Mesodermal cell (in vitro differentiated cells): ENCODE measurements at regions not wholly inside any gene's neighbourhood (a gene's known extent, or its start where the extent isn't known, plus 50 kb on each side); places are given as distances from the start of the nearest gene placed in this dataset.

Experiments used
- H3K27ac ChIP-seq: 2 replicates; pipeline ENCODE4 v1.7.0; 2013; ENCODE audit warnings: mild to moderate bottlenecking, low read depth, low read length, moderate library complexity; ENCODE audit not compliant: severe bottlenecking
- H3K36me3 ChIP-seq: 2 replicates; pipeline ENCODE4 v1.7.1; 2013; ENCODE audit warnings: mild to moderate bottlenecking, low read length, moderate library complexity; ENCODE audit not compliant: control insufficient read depth, insufficient read depth
- H3K4me1 ChIP-seq: one replicate; pipeline ENCODE4 v1.7.1; 2013; ENCODE audit warnings: mild to moderate bottlenecking, low read length; ENCODE audit not compliant: insufficient read depth, control insufficient read depth, poor library complexity, severe bottlenecking
- H3K4me3 ChIP-seq: 2 replicates; pipeline ENCODE4 v1.7.0; 2013; ENCODE audit warnings: low read length, control low read depth, mild to moderate bottlenecking; ENCODE audit not compliant: insufficient read depth, poor library complexity, severe bottlenecking; ENCODE audit errors: extremely low read depth
- H3K9me3 ChIP-seq: 2 replicates; pipeline ENCODE4 v1.7.1; 2013; ENCODE audit warnings: mild to moderate bottlenecking, low read length, moderate library complexity; ENCODE audit not compliant: control insufficient read depth
- WGBS, 2 experiments: methylation state at CpG; one replicate each; pipeline ENCODE4 v1.1.5; 2013; ENCODE audit warnings: missing lambda C conversion rate in 2 of 2; ENCODE audit not compliant: insufficient coverage in 2 of 2; 5-methylcytosine and 5-hydroxymethylcytosine counted together

DNA sequence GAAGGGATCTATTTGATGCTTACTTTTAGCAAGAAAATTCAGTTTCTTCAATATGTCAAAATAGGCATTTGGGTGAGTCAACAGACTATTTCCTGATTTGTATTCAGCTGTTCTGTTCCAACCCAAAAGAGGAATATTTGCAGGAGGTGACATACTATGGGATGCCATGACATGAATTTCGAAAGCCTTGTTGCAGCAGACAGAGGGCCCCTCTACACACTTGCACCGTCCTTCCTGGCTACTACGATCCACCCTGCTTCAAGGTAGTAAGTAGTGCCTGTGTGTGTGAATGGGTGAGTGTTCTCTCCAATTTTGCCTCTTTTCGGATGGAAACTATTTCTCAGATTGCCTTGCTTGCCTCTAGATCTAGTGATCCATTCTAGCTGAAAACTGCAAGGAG is 413.0 kb upstream of the ADARB2 start:
- 70 to 86% methylated on average over 1 to 2 of the region's 4 CpGs for WGBS, 2 experiments
- Histone ChIP-seq H3K4me1 (no peaks in the 10 kb centered on the region), H3K9me3 (no peaks in the 10 kb centered on the region), H3K36me3 (no peaks in the 10 kb centered on the region), H3K27ac (no peak overlapping the region), H3K4me3 (no peak overlapping the region)

DNA sequence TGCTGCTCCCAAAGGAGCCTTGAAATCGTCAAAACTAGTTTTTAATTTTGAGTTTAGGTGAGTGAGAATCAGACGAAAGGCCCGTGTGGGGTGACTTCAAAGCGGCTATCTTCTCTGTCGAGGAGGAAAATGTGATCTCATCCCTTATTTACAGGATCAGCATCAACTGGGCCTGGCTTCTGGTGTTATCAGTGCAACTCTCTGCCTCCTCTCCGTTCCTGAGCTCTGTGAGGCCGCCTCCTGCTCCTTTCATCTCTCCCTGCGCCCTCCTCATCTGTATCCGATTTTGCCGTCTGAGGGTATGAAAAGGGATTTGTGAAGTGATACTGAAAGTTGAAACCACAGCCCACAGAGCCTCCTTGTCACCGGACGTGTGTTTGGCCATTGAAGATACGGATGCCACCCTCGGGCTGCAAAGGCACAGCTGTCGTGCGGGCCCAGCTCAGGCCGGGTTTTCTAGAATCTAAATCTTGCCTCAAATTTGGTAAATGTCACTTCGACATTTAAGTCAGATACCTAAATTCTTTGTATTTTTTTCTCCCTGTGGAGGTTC is 408.7 kb upstream of the ADARB2 start:
- H3K36me3 ChIP-seq = no peaks in the 10 kb centered on the region
- H3K27ac ChIP-seq = no peak overlapping the region
- 86 to 92% methylated on average over 12 to 14 of the region's 18 CpGs for WGBS, 2 experiments
- H3K4me1 ChIP-seq = no peaks in the 10 kb centered on the region
- H3K9me3 ChIP-seq = no peaks in the 10 kb centered on the region
- H3K4me3 ChIP-seq = no peak overlapping the region

DNA sequence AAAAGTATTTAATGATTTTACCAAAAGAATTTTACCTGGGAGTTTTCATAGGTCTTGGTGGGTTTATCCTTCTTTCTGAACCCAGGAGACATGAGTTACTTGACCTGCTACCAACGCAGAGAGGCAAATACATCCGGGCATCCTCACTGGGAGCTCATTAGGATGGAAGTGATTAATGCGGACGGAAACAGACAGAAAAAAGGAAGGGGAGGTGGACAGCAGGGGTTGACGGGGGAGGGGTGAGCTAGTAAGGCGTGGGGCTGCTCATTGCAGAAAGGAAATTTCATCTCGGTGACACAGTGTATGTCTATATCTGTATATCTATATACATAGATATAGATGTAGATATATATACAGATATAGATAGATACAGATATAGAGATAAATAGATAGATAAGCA is 408.2 kb upstream of the ADARB2 start:
- no peaks in the 10 kb centered on the region for H3K36me3 ChIP-seq
- 48 to 75% methylated on average over 4 to 5 of the region's 7 CpGs for WGBS, 2 experiments

DNA sequence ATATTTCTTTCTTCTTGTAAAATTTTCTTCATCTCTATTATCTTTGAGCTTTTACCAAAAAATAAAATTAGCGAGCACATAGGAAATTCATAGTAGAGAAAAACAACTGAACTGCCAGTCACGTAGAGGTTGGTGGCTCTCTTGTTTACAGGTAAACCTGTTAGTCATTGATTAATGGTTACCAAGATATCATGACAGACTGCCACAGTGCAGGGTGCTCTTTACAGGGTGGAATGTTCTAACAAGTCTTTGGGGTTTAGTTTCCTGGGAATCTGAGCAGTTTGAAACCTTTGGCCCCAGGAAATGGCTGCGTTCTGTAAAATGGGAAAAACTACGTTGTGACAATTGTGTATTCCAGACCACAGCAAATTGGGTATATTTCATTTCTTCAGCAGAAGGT is 407.3 kb upstream of the ADARB2 start:
- no peaks in the 10 kb centered on the region for H3K36me3 ChIP-seq
- H3K27ac ChIP-seq = no peak overlapping the region
- H3K4me3 ChIP-seq = no peak overlapping the region
- H3K4me1 ChIP-seq = no peaks in the 10 kb centered on the region
- 100% methylated on average over 1 to 3 of the region's 4 CpGs for WGBS, 2 experiments
- no peaks in the 10 kb centered on the region for H3K9me3 ChIP-seq

More for the DNA sequence above, 408.2 kb upstream of the ADARB2 start:
- Histone ChIP-seq H3K27ac (no peak overlapping the region), H3K4me3 (no peak overlapping the region), H3K4me1 (no peaks in the 10 kb centered on the region), H3K9me3 (no peaks in the 10 kb centered on the region)

DNA sequence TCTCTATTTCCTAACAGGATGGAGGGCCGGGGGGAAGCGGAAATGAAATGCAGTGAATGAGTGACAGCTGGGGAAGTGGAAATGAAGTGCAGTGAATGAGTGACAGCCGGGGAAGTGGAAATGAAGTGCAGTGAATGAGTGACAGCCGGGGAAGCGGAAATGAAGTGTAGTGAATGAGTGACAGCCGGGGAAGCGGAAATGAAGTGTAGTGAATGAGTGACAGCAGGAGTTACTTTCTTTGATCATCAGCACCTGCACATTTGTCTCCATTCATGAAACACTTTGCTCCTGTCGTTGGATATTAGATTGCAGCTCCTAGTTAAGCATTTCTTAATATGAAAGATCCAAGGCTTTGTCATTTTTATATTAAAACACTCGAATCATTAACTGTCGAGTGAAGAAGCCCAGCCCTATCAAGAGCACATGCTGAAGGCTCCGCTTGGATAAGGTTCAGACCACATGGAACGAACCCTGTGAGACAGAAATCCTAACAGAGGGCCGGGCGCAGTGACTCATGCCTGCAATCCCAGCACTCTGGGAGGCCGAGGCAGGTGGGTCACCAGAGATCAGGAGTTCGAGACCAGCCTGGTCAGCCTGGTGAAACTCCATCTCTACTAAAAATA is 406.0 kb upstream of the ADARB2 start:
- H3K27ac ChIP-seq = no peak overlapping the region
- H3K9me3 ChIP-seq = no peaks in the 10 kb centered on the region
- no peaks in the 10 kb centered on the region for H3K36me3 ChIP-seq
- 96 to 100% methylated on average over 9 of the region's 16 CpGs for WGBS, 2 experiments
- no peak overlapping the region for H3K4me3 ChIP-seq
- no peaks in the 10 kb centered on the region for H3K4me1 ChIP-seq

DNA sequence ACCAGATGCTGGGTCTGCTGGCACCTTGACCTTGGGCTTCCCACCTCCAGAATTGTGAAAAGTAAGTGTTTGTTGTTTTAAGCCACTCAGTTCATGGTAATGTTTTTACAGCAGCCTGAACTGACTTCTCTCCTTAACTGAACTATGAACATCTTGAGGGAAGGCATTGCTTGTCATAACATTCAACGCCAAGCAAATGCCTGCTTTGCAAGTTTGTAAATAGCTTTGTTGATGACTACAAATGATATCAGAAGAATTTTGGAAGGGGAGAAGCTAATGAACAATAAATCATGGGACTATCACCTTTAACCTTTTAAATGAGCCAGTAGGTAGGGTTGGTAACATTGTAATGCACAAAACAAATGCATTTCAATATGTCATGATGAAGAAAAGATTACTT is 402.4 kb upstream of the ADARB2 start:
- Histone ChIP-seq H3K4me3 (no peak overlapping the region), H3K27ac (no peak overlapping the region), H3K4me1 (no peaks in the 10 kb centered on the region), H3K9me3 (no peaks in the 10 kb centered on the region), H3K36me3 (no peaks in the 10 kb centered on the region)
- 100% methylated on average over 1 of the region's 1 CpG; no CpG with 5 or more reads in 1 of the 2 experiments for WGBS, 2 experiments

DNA sequence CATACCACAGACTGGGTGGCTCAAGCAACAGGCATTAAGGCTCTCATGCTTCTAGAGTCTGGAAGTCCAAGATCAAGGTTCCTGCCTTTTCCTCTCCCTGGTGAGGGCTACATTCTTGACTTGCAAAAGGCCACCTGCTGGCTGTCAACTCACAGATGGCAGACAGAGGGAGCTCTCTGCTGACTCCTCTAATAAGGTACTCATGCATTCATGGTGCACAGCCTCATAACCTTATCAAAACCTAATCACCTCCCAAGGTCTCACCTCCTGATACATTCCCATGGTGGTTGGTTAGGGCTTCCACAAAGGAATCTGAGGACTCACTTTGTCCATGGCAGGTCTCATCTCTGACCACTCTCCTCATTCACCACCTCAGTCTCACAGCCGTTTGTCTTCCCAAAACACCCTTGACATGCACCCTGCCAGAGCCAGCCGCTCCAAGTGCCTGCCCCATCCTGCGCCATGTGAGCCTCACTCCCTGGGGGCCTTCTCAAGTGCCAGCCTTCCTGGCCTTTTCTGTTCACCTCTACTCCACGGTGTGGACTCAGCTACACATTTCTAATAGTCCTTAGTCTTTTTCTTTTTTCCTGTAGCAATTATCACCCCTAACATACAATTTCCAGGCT is 400.3 kb upstream of the ADARB2 start:
- H3K4me3 ChIP-seq = no peak overlapping the region
- H3K9me3 ChIP-seq = no peaks in the 10 kb centered on the region
- 90 to 92% methylated on average over 3 to 4 of the region's 4 CpGs for WGBS, 2 experiments

DNA sequence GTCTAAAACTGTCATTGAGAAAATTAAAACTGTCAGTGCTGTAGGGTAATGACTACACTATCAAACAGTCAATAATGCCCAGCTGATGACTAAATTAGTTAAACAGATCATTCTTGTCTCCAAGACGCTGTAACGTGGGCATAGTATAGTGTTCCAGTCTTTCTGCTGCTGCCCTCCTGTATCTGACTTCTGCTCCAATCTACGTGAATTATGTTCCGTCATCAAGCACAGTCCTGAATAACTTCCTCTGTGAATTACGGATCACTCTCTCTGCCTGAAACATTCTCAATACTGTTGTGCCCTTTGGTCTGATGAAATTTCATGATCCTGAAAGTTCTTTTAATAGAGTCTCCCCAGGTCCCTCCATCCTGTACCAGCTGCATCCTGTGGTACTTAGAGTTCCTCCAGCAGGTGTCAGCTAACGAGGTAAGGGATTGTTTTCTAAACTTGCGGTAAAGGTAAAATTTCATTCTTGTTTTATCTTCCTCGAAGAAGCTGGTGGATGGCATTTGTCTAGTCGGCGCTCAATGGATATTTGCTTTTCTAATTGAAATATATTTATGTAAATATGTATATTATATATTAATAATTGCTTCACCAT is 393.5 kb upstream of the ADARB2 start:
- no peaks in the 10 kb centered on the region for H3K4me1 ChIP-seq
- H3K4me3 ChIP-seq = no peak overlapping the region
- 94 to 96% methylated on average over 7 of the region's 10 CpGs for WGBS, 2 experiments
- H3K36me3 ChIP-seq = no peaks in the 10 kb centered on the region
- no peak overlapping the region for H3K27ac ChIP-seq
- H3K9me3 ChIP-seq = no peaks in the 10 kb centered on the region

More for the DNA sequence above, 400.3 kb upstream of the ADARB2 start:
- Histone ChIP-seq H3K36me3 (no peaks in the 10 kb centered on the region), H3K4me1 (no peaks in the 10 kb centered on the region), H3K27ac (no peak overlapping the region)

DNA sequence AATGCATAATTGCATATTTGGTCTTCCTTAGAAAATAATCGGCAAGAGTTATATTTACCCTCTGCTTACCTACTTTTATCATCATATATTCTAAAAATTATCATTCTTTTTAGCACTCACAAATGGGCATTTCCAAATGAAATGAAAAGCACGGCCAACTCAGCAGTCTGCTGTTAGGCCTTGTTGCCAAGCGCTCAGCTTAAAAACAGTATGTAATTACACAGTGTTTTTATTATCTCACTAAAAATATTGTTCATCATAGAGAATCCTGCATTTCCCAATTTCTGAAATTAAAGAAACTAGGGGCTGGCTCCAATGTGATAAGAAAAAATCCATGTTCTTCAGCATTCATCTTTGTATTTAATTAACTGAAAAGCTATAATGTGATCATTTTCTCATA is 391.7 kb upstream of the ADARB2 start:
- no peaks in the 10 kb centered on the region for H3K4me1 ChIP-seq
- WGBS, 2 experiments = no CpG with 5 or more reads among the region's 3 CpGs
- H3K36me3 ChIP-seq = no peaks in the 10 kb centered on the region
- H3K4me3 ChIP-seq = no peak overlapping the region
- H3K9me3 ChIP-seq = no peaks in the 10 kb centered on the region
- H3K27ac ChIP-seq = no peak overlapping the region

DNA sequence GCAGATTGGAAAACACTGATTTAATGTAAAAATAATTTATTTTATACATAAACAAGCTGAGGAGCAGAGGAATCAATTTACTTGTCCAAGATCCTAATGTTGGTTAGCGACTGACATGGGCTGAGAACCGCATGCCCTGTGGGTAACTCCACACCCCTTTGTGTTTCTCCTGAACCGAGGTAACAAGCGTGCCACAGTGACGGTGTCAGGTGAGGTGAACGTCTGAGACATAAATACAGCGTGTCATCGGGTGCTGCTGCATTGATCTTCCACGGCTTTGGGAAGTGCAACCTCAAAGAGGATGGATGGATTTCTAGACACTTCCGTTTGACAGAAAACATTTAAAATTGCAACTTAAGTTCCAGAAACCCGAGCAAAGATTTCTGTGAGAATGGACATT is 386.8 kb upstream of the ADARB2 start:
- Histone ChIP-seq H3K36me3 (no peaks in the 10 kb centered on the region), H3K9me3 (no peaks in the 10 kb centered on the region), H3K4me1 (no peaks in the 10 kb centered on the region), H3K27ac (no peak overlapping the region), H3K4me3 (no peak overlapping the region)
- 89 to 96% methylated on average over 9 to 11 of the region's 11 CpGs for WGBS, 2 experiments
